ENCODE measurements at regions not wholly inside any gene's neighbourhood (a gene's known extent, or its start where the extent isn't known, plus 50 kb on each side); places are given as distances from the start of the nearest gene placed in this dataset.
A peak's percentile ranks its signal among the peaks of the same experiment; 100 is the strongest.
"Not testable (repeated sequence)": the region's sequence is repeated elsewhere in the genome, so short reads cannot be mapped to it uniquely, and the experiment has no call there.

DNA sequence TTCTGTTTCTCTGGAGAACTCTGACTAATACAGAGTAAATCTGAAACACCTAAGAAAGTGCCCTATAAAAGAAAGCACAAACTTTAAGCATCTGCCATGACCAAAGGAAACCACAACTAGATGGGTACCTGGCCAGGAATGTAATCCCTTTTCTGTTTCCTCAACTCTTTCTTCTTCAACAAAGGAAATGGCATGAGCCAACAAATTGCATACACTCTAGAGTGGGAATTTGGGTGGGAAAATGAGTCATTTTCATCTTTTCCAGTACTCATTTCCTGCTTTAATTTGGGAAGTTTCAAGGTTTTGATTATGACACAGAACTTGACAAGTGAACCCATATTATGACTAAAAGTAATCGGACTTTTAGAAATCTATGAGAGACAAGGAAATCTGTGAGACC, 349.2 kb upstream of the RORB start:
- no peak for DNase-seq (ENCODE audit: low read depth, low spot score)
- no peak overlapping the region for H3K4me3 ChIP-seq (ENCODE audit: low read length)

DNA sequence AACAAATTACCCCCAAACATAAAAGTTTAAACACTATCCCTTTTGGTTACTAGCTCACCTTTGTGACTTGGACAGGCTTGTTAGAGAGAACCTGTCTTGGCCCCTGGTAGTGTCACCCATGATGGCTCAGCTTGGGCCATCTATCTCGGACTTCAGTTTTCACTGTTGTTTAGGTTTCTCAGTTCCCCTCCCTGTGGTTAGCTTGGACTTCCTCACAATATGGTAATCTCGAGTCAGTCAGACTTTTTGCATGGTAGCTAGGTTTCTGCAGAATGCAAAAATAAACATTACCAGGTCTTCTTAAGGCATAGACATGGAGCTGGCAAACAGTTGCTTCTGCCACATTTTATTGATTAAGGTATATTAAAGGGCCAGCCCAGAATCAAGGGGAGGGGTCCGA, 324.3 kb upstream of the RORB start:
- H3K4me3 ChIP-seq (ENCODE audit: low read length), result no peak overlapping the region
- DNase-seq (ENCODE audit: low read depth, low spot score), result no peak

- DNase-seq (ENCODE audit: low read depth, low spot score), result no peak
- no peak overlapping the region for H3K4me3 ChIP-seq (ENCODE audit: low read length)
Observed at GRCh38 chr9:74173284-74173683, 323.9 kb upstream of the RORB start.

DNA sequence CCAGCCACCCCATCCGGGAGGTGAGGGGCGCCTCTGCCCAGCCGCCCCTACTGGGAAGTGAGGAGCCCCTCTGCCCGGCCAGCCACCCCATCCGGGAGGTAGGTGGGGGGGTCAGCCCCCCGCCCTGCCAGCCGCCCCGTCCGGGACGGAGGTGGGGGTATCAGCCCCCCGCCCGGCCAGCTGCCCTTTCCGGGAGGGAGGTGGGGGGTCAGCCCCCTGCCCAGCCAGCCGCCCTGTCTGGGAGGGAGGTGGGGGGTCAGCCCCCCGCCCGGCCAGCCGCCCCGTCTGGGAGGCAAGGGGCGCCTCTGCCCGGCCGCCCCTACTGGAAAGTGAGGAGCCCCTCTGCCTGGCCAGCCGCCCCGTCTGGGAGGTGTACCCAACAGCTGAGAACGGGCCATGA, 299.4 kb upstream of the RORB start:
- H3K4me3 ChIP-seq (ENCODE audit: low read length); DNase-seq (ENCODE audit: low read depth, low spot score): not testable (repeated sequence)

- H3K4me3 ChIP-seq (ENCODE audit: low read length), result no peak overlapping the region
Observed at GRCh38 chr9:74205056-74205455, 292.1 kb upstream of the RORB start.

GRCh38 chr9:74218385-74219063, 278.6 kb upstream of the RORB start:
- no peak overlapping the region for H3K4me3 ChIP-seq (ENCODE audit: low read length)
- peak; percentile 54 for DNase-seq (ENCODE audit: low read depth, low spot score)

More at GRCh38 chr9:74205056-74205455, 292.1 kb upstream of the RORB start:
- no peak for DNase-seq (ENCODE audit: low read depth, low spot score)

DNA sequence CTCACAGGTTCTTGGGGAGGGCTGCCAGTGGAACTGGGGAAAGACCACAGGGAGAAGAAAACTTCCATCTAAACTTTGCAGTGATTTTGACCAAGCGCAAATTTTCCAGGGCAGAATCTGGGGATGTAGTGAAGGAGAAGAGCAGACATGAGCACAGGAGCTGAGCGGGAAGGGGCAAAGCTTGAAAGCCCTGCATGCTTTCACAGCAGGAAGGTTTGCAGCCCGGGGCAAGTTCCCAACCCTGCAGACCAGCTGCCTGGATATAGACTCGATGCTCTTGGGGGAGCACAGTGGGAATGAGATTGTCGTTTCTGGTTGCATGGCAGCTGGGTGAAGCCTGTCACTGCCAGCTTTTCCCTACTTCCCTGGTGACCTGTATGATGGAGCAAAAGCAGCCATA, 276.8 kb upstream of the RORB start:
- no peak for DNase-seq (ENCODE audit: low read depth, low spot score)
- H3K4me3 ChIP-seq (ENCODE audit: low read length), result no peak overlapping the region

- H3K4me3 ChIP-seq (ENCODE audit: low read length), result no peak overlapping the region
- no peak for DNase-seq (ENCODE audit: low read depth, low spot score)
Observed at GRCh38 chr9:74236857-74237256, 260.3 kb upstream of the RORB start.

DNA sequence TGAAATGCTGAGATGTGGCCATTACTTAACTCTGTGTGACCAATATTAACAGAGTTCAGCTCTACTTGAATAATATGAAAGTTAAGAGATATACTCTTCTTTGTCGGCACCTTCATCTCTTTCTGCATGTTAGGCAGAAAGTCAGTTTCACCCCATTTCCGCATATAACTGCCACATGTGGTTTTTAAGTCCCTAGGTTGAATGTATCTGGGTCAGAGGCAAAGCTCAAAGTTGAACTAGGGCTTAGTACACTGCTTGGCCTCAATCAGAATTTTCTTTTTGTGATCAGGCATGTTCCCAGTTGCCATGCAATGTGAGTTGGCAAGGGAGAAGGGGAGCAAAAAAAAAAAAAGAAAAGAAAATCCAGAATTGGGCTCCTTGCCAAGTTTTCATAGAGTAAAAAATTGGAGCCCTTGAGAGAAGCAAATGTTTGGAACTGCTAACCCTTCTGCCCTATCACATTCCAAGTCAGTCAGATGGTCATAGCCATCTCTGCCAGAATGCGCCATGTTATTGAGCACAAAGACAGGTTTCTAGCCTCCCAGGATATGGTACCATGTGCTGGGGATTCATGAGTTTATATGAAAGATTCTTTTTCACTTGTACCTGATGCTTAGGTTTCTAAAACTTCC, 251.2 kb upstream of the RORB start:
- H3K4me3 ChIP-seq (ENCODE audit: low read length), result no peak overlapping the region
- DNase-seq (ENCODE audit: low read depth, low spot score), result peak; percentile 96

GRCh38 chr9:74255489-74255984, 241.6 kb upstream of the RORB start:
- no peak overlapping the region for H3K4me3 ChIP-seq (ENCODE audit: low read length)
- no peak for DNase-seq (ENCODE audit: low read depth, low spot score)

- no peak overlapping the region for H3K4me3 ChIP-seq (ENCODE audit: low read length)
- DNase-seq (ENCODE audit: low read depth, low spot score), result no peak
Observed at GRCh38 chr9:74275872-74276508, 221.1 kb upstream of the RORB start.

DNA sequence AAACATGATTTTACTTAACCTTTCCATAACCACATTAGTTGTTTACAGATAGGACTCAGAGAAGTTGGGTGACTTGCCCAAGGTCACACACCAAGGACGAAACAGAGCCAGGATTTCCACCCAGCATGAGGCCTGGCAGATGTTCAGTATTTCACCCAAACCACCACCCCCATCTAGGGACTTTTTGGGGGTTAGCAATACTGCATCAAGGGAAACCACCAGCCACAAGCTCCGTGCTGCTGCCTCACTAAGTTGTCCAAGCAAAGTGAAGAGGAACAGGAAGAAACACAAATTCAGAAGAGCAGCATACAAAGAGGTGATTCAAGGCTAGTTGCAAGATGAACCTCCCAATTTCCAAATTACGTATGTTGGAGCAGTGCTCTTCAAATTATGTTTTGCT, 219.6 kb upstream of the RORB start:
- peak; percentile 98 for DNase-seq (ENCODE audit: low read depth, low spot score)
- H3K4me3 ChIP-seq (ENCODE audit: low read length), result no peak overlapping the region

DNA sequence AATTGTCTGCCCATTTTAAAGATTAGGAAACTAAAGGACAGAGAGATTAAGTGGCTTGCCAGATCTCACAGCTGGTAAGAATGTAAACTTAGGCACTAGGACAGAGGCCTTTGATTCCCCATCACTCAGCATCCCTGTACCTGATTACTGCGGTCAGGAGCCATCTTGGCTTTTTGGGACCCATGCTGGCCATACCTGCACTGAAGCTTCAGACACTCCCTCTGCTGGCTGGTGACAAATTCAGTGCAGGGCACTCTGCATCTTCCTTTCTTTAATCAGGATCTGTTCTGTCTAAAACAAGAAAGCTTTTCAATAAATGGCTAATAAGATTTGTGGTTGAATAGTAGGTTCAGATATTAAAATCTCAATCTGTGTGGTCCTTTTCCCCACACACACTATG, 215.5 kb upstream of the RORB start:
- DNase-seq (ENCODE audit: low read depth, low spot score), result peak; percentile 80
- no peak overlapping the region for H3K4me3 ChIP-seq (ENCODE audit: low read length)

DNA sequence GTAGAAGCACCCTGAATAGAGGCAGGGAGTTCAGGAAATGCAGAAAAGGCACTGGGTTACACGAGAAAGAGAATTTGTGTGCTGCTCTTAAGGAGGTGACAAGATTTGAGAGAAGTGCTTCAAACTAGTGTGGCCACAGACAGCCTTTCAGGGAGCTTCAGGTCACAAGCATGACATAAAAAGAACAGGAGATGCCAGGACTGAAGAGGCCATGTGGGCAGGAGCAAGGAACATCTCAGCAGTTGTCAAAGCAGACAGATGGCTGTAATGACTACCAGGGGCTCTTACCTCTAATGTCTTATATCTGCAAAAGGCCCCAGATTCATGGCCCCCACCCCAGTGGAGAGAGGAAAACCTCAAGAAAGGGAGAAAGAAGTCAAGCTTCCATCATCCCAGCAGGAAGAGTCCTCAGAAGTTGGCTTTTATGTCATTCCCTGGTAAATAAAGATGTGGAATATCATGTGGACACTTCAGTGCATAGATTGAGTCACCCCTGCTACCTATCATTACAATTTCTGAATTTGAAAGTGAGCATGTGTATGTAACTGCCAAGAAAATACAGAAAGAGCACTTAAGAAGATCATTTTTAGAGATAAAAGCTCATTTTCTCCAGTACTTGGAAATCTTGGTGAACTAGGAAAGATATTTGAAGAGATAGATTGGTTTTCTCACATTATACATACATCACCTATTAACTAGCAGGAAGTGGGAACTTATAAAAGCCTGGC, 214.4 kb upstream of the RORB start:
- peak; percentile 60 for DNase-seq (ENCODE audit: low read depth, low spot score)

GRCh38 chr9:74284581-74285450, 212.3 kb upstream of the RORB start:
- H3K4me3 ChIP-seq (ENCODE audit: low read length), result no peak overlapping the region
- DNase-seq (ENCODE audit: low read depth, low spot score), result no peak

More for the DNA sequence above, 214.4 kb upstream of the RORB start:
- no peak overlapping the region for H3K4me3 ChIP-seq (ENCODE audit: low read length)

- DNase-seq (ENCODE audit: low read depth, low spot score), result no peak
- H3K4me3 ChIP-seq (ENCODE audit: low read length), result no peak overlapping the region
Observed at GRCh38 chr9:74293479-74293878, 203.7 kb upstream of the RORB start.

GRCh38 chr9:74303945-74304344, 193.2 kb upstream of the RORB start:
- DNase-seq (ENCODE audit: low read depth, low spot score), result no peak
- H3K4me3 ChIP-seq (ENCODE audit: low read length), result no peak overlapping the region

GRCh38 chr9:74304598-74304997, 192.5 kb upstream of the RORB start:
- H3K4me3 ChIP-seq (ENCODE audit: low read length), result no peak overlapping the region
- DNase-seq (ENCODE audit: low read depth, low spot score), result no peak

DNA sequence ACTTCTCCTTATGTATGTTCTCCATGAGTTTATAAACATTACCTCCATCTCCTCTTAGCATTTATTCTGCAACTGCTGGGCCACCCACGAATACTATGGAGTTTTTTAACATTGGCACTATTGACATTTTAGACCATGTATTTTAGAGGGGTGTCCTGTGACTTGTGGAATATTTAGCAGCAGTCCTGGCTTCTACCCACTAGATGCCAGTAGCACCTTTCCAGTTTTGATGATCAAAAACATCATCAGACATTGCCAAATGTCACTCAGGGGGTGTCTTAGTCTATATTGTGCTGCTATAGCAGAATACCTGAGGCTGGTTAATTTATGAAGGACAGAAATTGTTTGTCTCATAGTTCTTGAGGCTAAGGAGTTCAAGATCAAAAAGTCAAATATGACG, 187.5 kb upstream of the RORB start:
- no peak overlapping the region for H3K4me3 ChIP-seq (ENCODE audit: low read length)
- DNase-seq (ENCODE audit: low read depth, low spot score), result peak; percentile 65
